Activated CD8-positive, alpha-beta T cell treated with anti-CD3 and anti-CD28 coated beads for 36 hours (primary cell): ENCODE measurements at regions not wholly inside any gene's neighbourhood (a gene's known extent, or its start where the extent isn't known, plus 50 kb on each side); places are given as distances from the start of the nearest gene placed in this dataset.

Experiments
- ATAC-seq: fragments of 200-7000 bp; cut with Tn5 transposase; one replicate; pipeline ENCODE4 v1.10.0; 2021; ENCODE audit warnings: mild to moderate bottlenecking, moderate library complexity
- CTCF ChIA-PET: fragments of 350-600 bp; sonication (Branson Sonifier 250); formaldehyde crosslinking; loops from one replicate; lab custom pipeline; 2021; ENCODE audit warnings: antibody characterized with exemption; lab: Charles Lee
- POLR2A ChIA-PET: fragments of 350-600 bp; sonication (Branson Sonifier 250); formaldehyde crosslinking; loops from one replicate; lab custom pipeline; 2021; ENCODE audit warnings: antibody characterized with exemption; lab: Charles Lee
- DNase-seq: peaks from one replicate; pipeline ENCODE4 v3.0.0-alpha.2; 2020
- H3K27ac Mint-ChIP-seq: one replicate; pipeline ENCODE4 v1.8.0; 2021; ENCODE audit warnings: mild to moderate bottlenecking, mixed read lengths
- H3K27me3 Mint-ChIP-seq: one replicate; pipeline ENCODE4 v1.8.0; 2021; ENCODE audit warnings: mixed read lengths
- H3K36me3 Mint-ChIP-seq: one replicate; pipeline ENCODE4 v1.8.0; 2021; ENCODE audit warnings: low read depth, mixed read lengths
- H3K4me1 Mint-ChIP-seq: one replicate; pipeline ENCODE4 v1.8.0; 2021; ENCODE audit warnings: low read depth, mixed read lengths
- H3K4me3 Mint-ChIP-seq: one replicate; pipeline ENCODE4 v1.8.0; 2021; ENCODE audit warnings: mild to moderate bottlenecking, moderate library complexity, mixed read lengths
- H3K9me3 Mint-ChIP-seq: one replicate; pipeline ENCODE4 v1.8.0; 2021; ENCODE audit warnings: mixed read lengths
- intact Hi-C: fragments of 100-400 bp; cut with micrococcal nuclease; formaldehyde crosslinking; loops from one replicate; pipeline ENCODE4 v1.10.0; 2022
- TF ChIP-seq, protein P1 (sequence below): fragments of 200-600 bp; IDR thresholded peaks from one replicate; pipeline ENCODE4 v1.8.0; 2022; ENCODE audit warnings: antibody characterized with exemption, mild to moderate bottlenecking

DNA sequence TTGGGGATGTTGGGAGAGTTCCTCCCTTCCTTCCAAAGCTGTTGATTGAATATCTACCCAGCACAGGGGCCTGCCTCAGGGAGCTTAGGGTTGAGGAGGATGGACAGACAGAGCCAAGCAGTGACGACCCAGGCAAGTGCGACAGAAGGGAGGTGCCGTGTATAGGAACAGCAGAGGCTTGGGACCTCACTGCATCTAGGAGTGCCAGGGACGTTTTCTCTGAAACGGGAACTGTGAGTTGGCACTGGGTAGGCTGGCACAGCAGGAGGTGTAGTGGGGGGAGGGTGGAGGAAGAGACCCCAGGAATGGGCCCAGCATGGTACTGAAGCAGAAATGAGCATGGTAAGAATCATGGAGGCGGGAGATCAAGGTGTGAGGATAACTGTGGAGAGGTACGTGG lies 55.3 kb upstream of the MGMT start:
- H3K27me3 Mint-ChIP-seq: peaks cover 5% of the 10 kb centered on the region
- ChIA-PET POLR2A (no interaction called here), CTCF (no interaction called here)
- no peaks in the 10 kb centered on the region for H3K9me3 Mint-ChIP-seq
- no peak overlapping the region for H3K27ac Mint-ChIP-seq
- ATAC-seq (no peak), DNase-seq (no peak)
- no peaks in the 10 kb centered on the region for H3K36me3 Mint-ChIP-seq
- TF ChIP-seq, protein P1, sequence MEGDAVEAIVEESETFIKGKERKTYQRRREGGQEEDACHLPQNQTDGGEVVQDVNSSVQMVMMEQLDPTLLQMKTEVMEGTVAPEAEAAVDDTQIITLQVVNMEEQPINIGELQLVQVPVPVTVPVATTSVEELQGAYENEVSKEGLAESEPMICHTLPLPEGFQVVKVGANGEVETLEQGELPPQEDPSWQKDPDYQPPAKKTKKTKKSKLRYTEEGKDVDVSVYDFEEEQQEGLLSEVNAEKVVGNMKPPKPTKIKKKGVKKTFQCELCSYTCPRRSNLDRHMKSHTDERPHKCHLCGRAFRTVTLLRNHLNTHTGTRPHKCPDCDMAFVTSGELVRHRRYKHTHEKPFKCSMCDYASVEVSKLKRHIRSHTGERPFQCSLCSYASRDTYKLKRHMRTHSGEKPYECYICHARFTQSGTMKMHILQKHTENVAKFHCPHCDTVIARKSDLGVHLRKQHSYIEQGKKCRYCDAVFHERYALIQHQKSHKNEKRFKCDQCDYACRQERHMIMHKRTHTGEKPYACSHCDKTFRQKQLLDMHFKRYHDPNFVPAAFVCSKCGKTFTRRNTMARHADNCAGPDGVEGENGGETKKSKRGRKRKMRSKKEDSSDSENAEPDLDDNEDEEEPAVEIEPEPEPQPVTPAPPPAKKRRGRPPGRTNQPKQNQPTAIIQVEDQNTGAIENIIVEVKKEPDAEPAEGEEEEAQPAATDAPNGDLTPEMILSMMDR: no peak
- no peak overlapping the region for H3K4me3 Mint-ChIP-seq
- intact Hi-C loops: no loop called here
- no peaks in the 10 kb centered on the region for H3K4me1 Mint-ChIP-seq

DNA sequence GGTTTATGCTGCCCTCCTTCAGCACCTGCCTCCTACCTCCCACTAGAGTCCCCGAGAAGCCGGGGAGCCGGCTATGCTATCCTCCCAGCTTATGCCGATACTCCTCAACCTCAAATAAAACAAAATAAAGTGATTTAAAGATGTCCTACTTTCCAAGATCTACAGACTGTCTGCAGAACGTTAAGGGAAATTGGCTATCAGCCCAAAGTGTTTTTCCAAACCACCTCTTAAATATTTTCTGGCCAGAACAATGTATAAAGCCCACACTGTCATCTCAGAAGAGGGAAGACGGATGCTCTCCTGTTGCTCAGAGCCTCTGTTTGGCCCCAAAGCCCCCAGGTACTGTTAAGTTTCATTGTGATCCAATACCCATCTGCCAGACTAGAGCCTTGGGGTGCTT lies 54.0 kb upstream of the MGMT start:
- ChIA-PET POLR2A (interaction anchor here (0.7 kb wide), 1 partner anchor 54 kb away, joined by 3 read pairs; no protein-coding TSS in a partner anchor), CTCF (no interaction called here)
- Mint-ChIP-seq H3K36me3 (no peaks in the 10 kb centered on the region), H3K27ac (no peak overlapping the region), H3K27me3 (peaks cover 2% of the 10 kb centered on the region), H3K4me3 (no peak overlapping the region), H3K9me3 (no peaks in the 10 kb centered on the region), H3K4me1 (no peaks in the 10 kb centered on the region)
- intact Hi-C loops: no loop called here
- ATAC-seq: no peak
- no peak for DNase-seq
- TF ChIP-seq, protein P1: no peak

DNA sequence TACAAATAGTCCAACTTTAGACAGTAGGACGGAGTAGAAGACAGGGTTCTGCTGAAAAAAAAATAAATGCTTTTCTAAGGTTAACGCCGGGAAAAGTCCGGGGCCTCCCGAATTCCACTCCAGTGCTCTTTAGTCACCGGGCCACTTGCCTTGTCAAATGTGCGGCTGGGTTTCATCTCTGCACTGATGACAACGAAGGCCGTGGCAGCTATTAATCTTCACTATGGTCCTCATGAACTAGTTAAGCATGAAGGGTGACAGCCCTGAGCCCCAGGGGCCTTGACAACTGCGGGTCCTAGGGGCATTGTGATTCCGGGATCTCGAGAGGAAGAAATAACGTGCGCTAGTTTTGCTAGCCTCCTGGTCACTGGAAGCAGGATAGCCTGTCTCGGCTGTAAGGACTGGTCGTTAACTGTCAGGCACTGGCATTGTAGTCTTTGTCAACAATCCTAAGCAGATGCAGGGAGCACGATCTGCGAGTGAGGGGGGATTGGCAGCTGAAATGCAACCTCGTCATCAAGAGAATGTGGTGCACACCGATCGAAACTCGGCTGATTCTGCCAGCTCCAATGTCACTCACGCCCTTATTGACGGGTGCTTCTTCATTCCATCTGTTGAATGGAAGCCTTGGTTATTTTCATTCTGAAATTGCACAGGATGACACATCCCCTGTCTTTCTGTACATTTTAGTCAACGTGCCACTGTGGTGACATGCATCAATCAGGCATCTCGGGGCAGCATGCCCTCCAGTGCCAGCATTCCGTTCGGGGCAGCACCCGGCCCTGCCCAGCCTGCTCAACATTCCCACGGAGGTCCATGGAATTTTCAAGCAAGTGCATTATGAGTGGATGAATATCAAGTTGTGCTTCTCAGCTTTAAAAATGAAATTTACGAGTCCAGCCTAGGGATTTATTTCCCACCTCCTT lies 51.6 kb upstream of the MGMT start:
- ChIA-PET POLR2A (no interaction called here), CTCF (no interaction called here)
- Mint-ChIP-seq H3K4me1 (no peaks in the 10 kb centered on the region), H3K4me3 (no peak overlapping the region), H3K36me3 (no peaks in the 10 kb centered on the region), H3K27me3 (peaks cover 2% of the 10 kb centered on the region), H3K27ac (no peak overlapping the region), H3K9me3 (no peaks in the 10 kb centered on the region)
- DNase-seq (no peak), ATAC-seq (no peak)
- TF ChIP-seq, protein P1: no peak
- intact Hi-C loops: no loop called here

DNA sequence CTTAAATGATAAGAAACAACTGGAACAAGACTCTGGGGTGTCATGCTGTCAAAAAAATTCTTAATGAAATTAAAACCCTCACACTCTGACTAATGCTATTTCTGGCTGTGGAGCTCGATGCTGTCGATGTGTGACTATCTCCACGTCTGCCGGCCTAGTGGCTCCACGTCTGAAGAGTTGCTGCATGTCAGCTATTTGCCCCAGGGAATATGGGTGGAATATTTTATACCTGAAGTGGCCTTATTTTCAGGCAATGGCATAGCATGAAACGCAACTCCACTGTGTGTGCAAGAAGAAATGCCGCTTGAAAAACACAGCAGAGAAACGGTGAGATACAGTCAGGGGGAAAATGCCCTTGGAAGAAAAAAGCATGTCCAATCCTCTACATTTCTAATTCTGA lies 50.9 kb upstream of the MGMT start:
- intact Hi-C loops: no loop called here
- Mint-ChIP-seq H3K36me3 (no peaks in the 10 kb centered on the region), H3K4me1 (no peaks in the 10 kb centered on the region), H3K27me3 (peaks cover 2% of the 10 kb centered on the region), H3K27ac (no peak overlapping the region), H3K9me3 (no peaks in the 10 kb centered on the region), H3K4me3 (no peak overlapping the region)
- TF ChIP-seq, protein P1: no peak
- CTCF ChIA-PET: no interaction called here
- DNase-seq (no peak), ATAC-seq (no peak)
- POLR2A ChIA-PET: no interaction called here

DNA sequence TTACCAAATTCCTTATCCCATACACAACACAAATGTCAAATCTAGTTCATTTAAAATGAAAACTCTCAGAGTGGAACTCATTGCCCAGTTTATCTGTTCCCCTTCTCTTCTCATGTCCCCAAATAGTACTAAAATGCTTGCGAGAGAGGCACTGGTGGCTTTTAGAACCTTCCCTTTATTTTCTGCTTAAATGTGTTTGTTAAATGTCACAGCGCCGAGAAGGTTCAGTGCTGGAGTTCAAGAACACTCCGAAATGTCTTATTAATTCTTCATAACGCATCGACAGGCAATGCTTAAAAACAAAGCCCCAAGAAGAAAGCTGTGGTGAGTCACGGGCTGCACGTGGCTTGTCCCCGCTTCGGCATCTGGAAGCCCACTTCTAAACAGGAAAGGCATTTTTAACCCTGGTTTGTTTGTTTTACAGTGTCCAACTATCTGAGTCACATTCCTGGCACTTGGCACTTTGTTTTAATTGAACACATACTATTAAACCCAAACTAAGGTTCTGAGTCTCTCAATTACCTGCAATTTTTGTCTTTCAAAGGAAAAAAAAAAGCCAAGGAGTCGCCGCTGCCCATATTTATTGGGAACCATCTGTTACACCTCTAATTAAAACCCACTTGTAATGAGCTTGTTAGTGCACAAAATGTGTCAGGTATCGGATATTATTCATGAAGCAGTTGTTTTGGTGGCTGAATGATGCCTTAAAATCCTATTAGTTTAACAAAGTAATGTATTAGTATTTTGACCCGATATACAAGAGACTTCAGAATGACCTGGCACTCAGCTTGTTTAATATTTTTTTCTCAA lies 49.9 kb upstream of the MGMT start:
- H3K36me3 Mint-ChIP-seq: no peaks in the 10 kb centered on the region
- TF ChIP-seq, protein P1: no peak
- peaks cover 2% of the 10 kb centered on the region for H3K27me3 Mint-ChIP-seq
- intact Hi-C loops: no loop called here
- H3K27ac Mint-ChIP-seq: no peak overlapping the region
- H3K4me3 Mint-ChIP-seq: no peak overlapping the region
- no peaks in the 10 kb centered on the region for H3K9me3 Mint-ChIP-seq
- DNase-seq (no peak), ATAC-seq (no peak)
- no peaks in the 10 kb centered on the region for H3K4me1 Mint-ChIP-seq
- POLR2A ChIA-PET: no interaction called here
- CTCF ChIA-PET: no interaction called here
